Forelimb muscle (tissue), 1 donor: ENCODE measurements at regions not wholly inside any gene's neighbourhood (a gene's known extent, or its start where the extent isn't known, plus 50 kb on each side); places are given as distances from the start of the nearest gene placed in this dataset.

Experiments used
- DNase-seq: peaks from one replicate; pipeline ENCODE4 v3.0.0-alpha.2; 2013; ENCODE audit warnings: low read depth

- DNase-seq, result no peak
These were observed 108.7 kb upstream of the FERMT1 start for GRCh38 chr20:6231556-6231955.

GRCh38 chr20:6228302-6228843 is 105.5 kb upstream of the FERMT1 start:
- DNase-seq, result no peak

GRCh38 chr20:6213311-6213710 is 90.5 kb upstream of the FERMT1 start:
- DNase-seq, result no peak

- no peak for DNase-seq
These were observed 90.1 kb upstream of the FERMT1 start for GRCh38 chr20:6212903-6213302.

- DNase-seq, result no peak
These were observed 86.3 kb upstream of the FERMT1 start for GRCh38 chr20:6209093-6209492.

- DNase-seq, result no peak
These were observed 77.3 kb upstream of the FERMT1 start for GRCh38 chr20:6200092-6200491.

GRCh38 chr20:6185268-6185667 is 62.4 kb upstream of the FERMT1 start:
- no peak for DNase-seq

- no peak for DNase-seq
These were observed 61.3 kb upstream of the FERMT1 start for GRCh38 chr20:6184086-6184485.

- DNase-seq, result no peak
These were observed 57.7 kb upstream of the FERMT1 start for GRCh38 chr20:6180531-6180930.

- peak; percentile 36 for DNase-seq
These were observed 55.7 kb upstream of the FERMT1 start for GRCh38 chr20:6178537-6178936.

GRCh38 chr20:6173481-6173880 is 50.7 kb upstream of the FERMT1 start:
- DNase-seq, result no peak
